GM19035 (cell line): ENCODE measurements at regions not wholly inside any gene's neighbourhood (a gene's known extent, or its start where the extent isn't known, plus 50 kb on each side); places are given as distances from the start of the nearest gene placed in this dataset.
A peak's percentile ranks its signal among the peaks of the same experiment; 100 is the strongest.
"Not testable (repeated sequence)": the region's sequence is repeated elsewhere in the genome, so short reads cannot be mapped to it uniquely, and the experiment has no call there.

Experiments used
- ATAC-seq: cut with Tn5 transposase; IDR thresholded peaks from one replicate; pipeline ENCODE4 v1.9.1; 2021; ENCODE audit not compliant: unreplicated experiment

GRCh38 chr4:18440527-18441202, 419.1 kb upstream of the LCORL start:
- ATAC-seq = no peak

- ATAC-seq = no peak
Observed at GRCh38 chr4:18439311-18439710, 417.8 kb upstream of the LCORL start.

- no peak for ATAC-seq
Observed at GRCh38 chr4:18435781-18436180, 414.2 kb upstream of the LCORL start.

- no peak for ATAC-seq
Observed at GRCh38 chr4:18422685-18423084, 401.1 kb upstream of the LCORL start.

- no peak for ATAC-seq
Observed at GRCh38 chr4:18421519-18421918, 400.0 kb upstream of the LCORL start.

GRCh38 chr4:18419780-18420179, 398.2 kb upstream of the LCORL start:
- ATAC-seq = peak; percentile 85

GRCh38 chr4:18418195-18418898, 396.8 kb upstream of the LCORL start:
- not testable (repeated sequence) for ATAC-seq

GRCh38 chr4:18417651-18418050, 396.1 kb upstream of the LCORL start:
- ATAC-seq = not testable (repeated sequence)

- ATAC-seq = no peak
Observed at GRCh38 chr4:18406264-18406663, 384.7 kb upstream of the LCORL start.

- no peak for ATAC-seq
Observed at GRCh38 chr4:18405054-18405453, 383.5 kb upstream of the LCORL start.

- no peak for ATAC-seq
Observed at GRCh38 chr4:18404642-18405041, 383.1 kb upstream of the LCORL start.

GRCh38 chr4:18403327-18403726, 381.8 kb upstream of the LCORL start:
- no peak for ATAC-seq

GRCh38 chr4:18401868-18402267, 380.3 kb upstream of the LCORL start:
- no peak for ATAC-seq

- no peak for ATAC-seq
Observed at GRCh38 chr4:18401425-18401824, 379.9 kb upstream of the LCORL start.

GRCh38 chr4:18398661-18399060, 377.1 kb upstream of the LCORL start:
- ATAC-seq = no peak

- ATAC-seq = no peak
Observed at GRCh38 chr4:18397681-18398390, 376.3 kb upstream of the LCORL start.

GRCh38 chr4:18394656-18395055, 373.1 kb upstream of the LCORL start:
- no peak for ATAC-seq

GRCh38 chr4:18391354-18391728, 369.8 kb upstream of the LCORL start:
- no peak for ATAC-seq

GRCh38 chr4:18390655-18391353, 369.2 kb upstream of the LCORL start:
- ATAC-seq = no peak

- no peak for ATAC-seq
Observed at GRCh38 chr4:18389115-18389514, 367.6 kb upstream of the LCORL start.

GRCh38 chr4:18388039-18388438, 366.5 kb upstream of the LCORL start:
- ATAC-seq = no peak

GRCh38 chr4:18381186-18381585, 359.6 kb upstream of the LCORL start:
- no peak for ATAC-seq
